Mesendoderm (in vitro differentiated cells): ENCODE measurements at regions not wholly inside any gene's neighbourhood (a gene's known extent, or its start where the extent isn't known, plus 50 kb on each side); places are given as distances from the start of the nearest gene placed in this dataset.

Experiments
- DNase-seq: peaks from one replicate; pipeline ENCODE4 v3.0.0; 2013
- H2AK5ac ChIP-seq: 2 replicates; pipeline ENCODE4 v1.6.1; 2013; ENCODE audit warnings: low read length, inconsistent platforms
- H2BK120ac ChIP-seq: 2 replicates; pipeline ENCODE4 v1.6.1; 2013; ENCODE audit warnings: low read depth, mild to moderate bottlenecking, low read length, moderate library complexity, mixed read lengths
- H2BK15ac ChIP-seq: replicated peaks from 2 replicates; pipeline ENCODE4 v1.6.1; 2013; ENCODE audit warnings: low read depth, mild to moderate bottlenecking, moderate library complexity
- H2BK5ac ChIP-seq: 2 replicates; pipeline ENCODE4 v1.6.1; 2013; ENCODE audit warnings: low read length, inconsistent platforms
- H3K18ac ChIP-seq: 2 replicates; pipeline ENCODE4 v1.6.1; 2013; ENCODE audit warnings: mild to moderate bottlenecking, low read length, mixed read lengths
- H3K23ac ChIP-seq: one replicate; pipeline ENCODE4 v1.6.1; 2013; ENCODE audit warnings: low read length
- H3K27ac ChIP-seq: 2 replicates; pipeline ENCODE4 v1.5.1; 2013; ENCODE audit warnings: low read depth, mild to moderate bottlenecking, inconsistent platforms, low read length, moderate library complexity
- H3K27me3 ChIP-seq: 2 replicates; pipeline ENCODE4 v1.6.1; 2013; ENCODE audit warnings: low read length, control low read depth, mild to moderate bottlenecking, inconsistent platforms; ENCODE audit not compliant: insufficient read depth, poor library complexity
- H3K36me3 ChIP-seq: 2 replicates; pipeline ENCODE4 v1.6.1; 2013; ENCODE audit warnings: low read length, inconsistent platforms; ENCODE audit not compliant: control insufficient read depth, insufficient read depth
- H3K4ac ChIP-seq: one replicate; pipeline ENCODE4 v1.6.1; 2013; ENCODE audit warnings: low read depth, mild to moderate bottlenecking, low read length, moderate library complexity
- H3K4me1 ChIP-seq: 2 replicates; pipeline ENCODE4 v1.6.1; 2013; ENCODE audit warnings: low read depth, low read length, inconsistent platforms; ENCODE audit not compliant: control insufficient read depth
- H3K4me2 ChIP-seq: 2 replicates; pipeline ENCODE4 v1.6.1; 2013; ENCODE audit warnings: low read length
- H3K4me3 ChIP-seq: 2 replicates; pipeline ENCODE4 v1.5.1; 2013; ENCODE audit warnings: mild to moderate bottlenecking, low read length
- H3K56ac ChIP-seq: one replicate; pipeline ENCODE4 v1.6.1; 2013; ENCODE audit warnings: low read length
- H3K79me1 ChIP-seq: 2 replicates; pipeline ENCODE4 v1.6.1; 2013; ENCODE audit warnings: low read length, inconsistent platforms
- H3K79me2 ChIP-seq: 2 replicates; pipeline ENCODE4 v1.6.1; 2013; ENCODE audit warnings: mild to moderate bottlenecking, low read length; ENCODE audit not compliant: control insufficient read depth, insufficient read depth
- H3K9ac ChIP-seq: 2 replicates; pipeline ENCODE4 v1.6.1; 2013; ENCODE audit warnings: low read length, inconsistent platforms
- H4K5ac ChIP-seq: one replicate; pipeline ENCODE4 v1.6.1; 2013; ENCODE audit warnings: low read length
- H4K8ac ChIP-seq: one replicate; pipeline ENCODE4 v1.6.1; 2013; ENCODE audit warnings: low read depth, mild to moderate bottlenecking, control low read depth, low read length, moderate library complexity
- WGBS: extraction: QIAGEN DNeasy Blood & Tissue Kit; methylation state at CpG from one replicate; pipeline ENCODE4 v1.1.7; 2013; ENCODE audit warnings: low lambda C conversion rate, missing lambda C conversion rate; ENCODE audit not compliant: insufficient coverage; ENCODE audit errors: extremely low coverage; 5-methylcytosine and 5-hydroxymethylcytosine counted together

GRCh38 chr3:115245899-115246298 is 98.8 kb upstream of the ZBTB20 start:
- H2BK5ac ChIP-seq: no peak overlapping the region
- no peak overlapping the region for H2BK15ac ChIP-seq
- no peak overlapping the region for H2AK5ac ChIP-seq
- no peak overlapping the region for H3K18ac ChIP-seq
- no peak overlapping the region for H3K27ac ChIP-seq
- no peak overlapping the region for H4K5ac ChIP-seq
- no CpG with 5 or more reads among the region's 3 CpGs for WGBS
- no peak overlapping the region for H2BK120ac ChIP-seq
- H3K4me3 ChIP-seq: no peak overlapping the region
- no peak overlapping the region for H3K4ac ChIP-seq
- no peak overlapping the region for H3K56ac ChIP-seq
- H3K79me1 ChIP-seq: no peaks in the 10 kb centered on the region
- H3K79me2 ChIP-seq: no peaks in the 10 kb centered on the region
- H3K9ac ChIP-seq: no peak overlapping the region
- H3K4me2 ChIP-seq: no peak overlapping the region
- H3K4me1 ChIP-seq: no peaks in the 10 kb centered on the region
- DNase-seq: no peak
- no peaks in the 10 kb centered on the region for H3K36me3 ChIP-seq
- H3K27me3 ChIP-seq: no peaks in the 10 kb centered on the region
- no peak overlapping the region for H3K23ac ChIP-seq
- no peak overlapping the region for H4K8ac ChIP-seq

DNA sequence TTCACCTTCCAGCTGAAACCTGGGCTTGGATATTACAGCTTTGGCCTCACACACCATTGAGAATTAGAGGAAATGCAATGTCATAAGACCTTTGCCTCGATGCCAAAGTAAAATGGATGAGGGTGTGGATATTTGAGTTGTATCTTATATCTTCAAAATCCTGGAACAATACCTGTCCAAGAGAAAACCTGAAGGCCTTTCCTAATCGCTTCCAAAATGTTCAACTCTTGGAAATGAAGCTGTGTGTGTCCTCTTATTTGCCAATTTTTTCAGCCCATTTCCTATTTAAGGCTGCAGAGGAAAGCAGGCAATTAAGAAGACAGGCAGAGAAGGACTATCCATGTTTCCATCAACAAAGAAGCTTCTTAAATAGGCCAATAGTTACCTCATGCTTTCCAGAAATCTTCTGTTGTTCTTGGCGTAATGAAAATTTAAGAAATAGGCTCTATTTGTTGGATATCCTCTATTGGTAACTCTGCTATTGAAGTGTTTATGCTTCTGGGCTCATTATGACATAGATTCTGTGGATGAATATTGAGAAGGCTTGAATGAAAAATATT is 99.5 kb upstream of the ZBTB20 start:
- Histone ChIP-seq H3K4me3 (no peak overlapping the region), H3K79me2 (no peaks in the 10 kb centered on the region), H3K27me3 (no peaks in the 10 kb centered on the region), H4K5ac (no peak overlapping the region), H2BK120ac (no peak overlapping the region), H3K9ac (no peak overlapping the region), H2AK5ac (no peak overlapping the region), H2BK15ac (no peak overlapping the region), H4K8ac (no peak overlapping the region), H3K56ac (no peak overlapping the region), H3K23ac (no peak overlapping the region), H3K36me3 (no peaks in the 10 kb centered on the region), H3K18ac (no peak overlapping the region), H3K27ac (no peak overlapping the region), H2BK5ac (no peak overlapping the region), H3K4ac (no peak overlapping the region), H3K79me1 (no peaks in the 10 kb centered on the region), H3K4me1 (no peaks in the 10 kb centered on the region), H3K4me2 (no peak overlapping the region)
- DNase-seq: no peak
- no CpG with 5 or more reads among the region's 3 CpGs for WGBS

DNA sequence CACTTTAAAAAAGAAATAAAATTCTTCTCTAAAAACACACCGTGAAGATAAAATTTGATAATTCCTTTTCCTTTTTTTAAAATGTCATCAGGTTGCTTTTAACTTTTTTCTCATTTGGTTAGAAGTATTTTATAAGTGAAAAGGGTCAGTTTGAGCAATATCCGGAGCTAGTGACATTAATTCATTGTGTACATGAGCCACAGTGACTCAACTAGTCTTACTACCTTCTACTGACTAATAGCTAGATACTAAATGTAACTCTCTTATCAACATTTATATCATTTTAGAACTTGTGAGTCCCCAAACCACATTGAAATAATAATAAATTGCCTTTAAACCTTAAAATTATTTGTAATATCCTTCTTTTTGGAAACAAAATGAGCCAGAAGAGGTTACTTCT is 101.2 kb upstream of the ZBTB20 start:
- Histone ChIP-seq H3K4me2 (no peak overlapping the region), H4K8ac (no peak overlapping the region), H3K4me3 (no peak overlapping the region), H3K79me2 (no peaks in the 10 kb centered on the region), H3K9ac (no peak overlapping the region), H3K36me3 (no peaks in the 10 kb centered on the region), H3K4ac (no peak overlapping the region), H3K4me1 (no peaks in the 10 kb centered on the region), H3K79me1 (no peaks in the 10 kb centered on the region), H3K23ac (no peak overlapping the region), H3K56ac (no peak overlapping the region), H3K27ac (no peak overlapping the region), H3K27me3 (no peaks in the 10 kb centered on the region), H2BK15ac (no peak overlapping the region), H3K18ac (no peak overlapping the region), H2AK5ac (no peak overlapping the region), H2BK120ac (no peak overlapping the region), H4K5ac (no peak overlapping the region), H2BK5ac (no peak overlapping the region)
- DNase-seq: no peak
- WGBS: no CpG with 5 or more reads among the region's 2 CpGs

DNA sequence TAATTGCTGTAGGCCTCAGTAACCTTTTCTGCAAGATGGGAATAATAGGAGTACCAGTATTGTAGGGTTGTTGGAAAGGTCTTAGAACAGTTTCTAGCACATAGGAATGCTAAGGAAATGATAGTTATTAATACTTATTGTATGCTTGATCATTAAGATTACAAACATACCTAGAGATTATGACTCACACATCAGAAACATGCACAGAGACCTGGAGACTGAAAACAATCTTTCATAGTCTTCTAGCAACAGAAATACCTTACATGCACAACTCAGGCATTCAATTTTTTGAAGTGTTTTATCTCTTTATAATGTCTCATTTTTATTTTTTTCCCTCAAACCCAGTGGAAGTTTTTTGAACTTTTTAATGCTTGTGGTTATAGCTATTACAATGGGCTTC is 104.4 kb upstream of the ZBTB20 start:
- Histone ChIP-seq H3K56ac (no peak overlapping the region), H3K4me3 (no peak overlapping the region), H3K27me3 (no peaks in the 10 kb centered on the region), H3K4me2 (no peak overlapping the region), H2AK5ac (no peak overlapping the region), H2BK15ac (no peak overlapping the region), H3K79me2 (no peaks in the 10 kb centered on the region), H3K36me3 (no peaks in the 10 kb centered on the region), H3K18ac (no peak overlapping the region), H3K27ac (no peak overlapping the region), H3K79me1 (no peaks in the 10 kb centered on the region), H3K4ac (no peak overlapping the region), H2BK5ac (no peak overlapping the region), H4K8ac (no peak overlapping the region), H3K4me1 (no peaks in the 10 kb centered on the region), H4K5ac (no peak overlapping the region), H2BK120ac (no peak overlapping the region), H3K23ac (no peak overlapping the region), H3K9ac (no peak overlapping the region)
- no peak for DNase-seq

GRCh38 chr3:115252679-115253078 is 105.6 kb upstream of the ZBTB20 start:
- no peak overlapping the region for H3K56ac ChIP-seq
- H3K4me1 ChIP-seq: no peaks in the 10 kb centered on the region
- H2BK5ac ChIP-seq: no peak overlapping the region
- no peak overlapping the region for H4K8ac ChIP-seq
- H3K9ac ChIP-seq: no peak overlapping the region
- H3K4me2 ChIP-seq: no peak overlapping the region
- DNase-seq: no peak
- no peak overlapping the region for H2AK5ac ChIP-seq
- H3K23ac ChIP-seq: no peak overlapping the region
- no peak overlapping the region for H3K27ac ChIP-seq
- no peak overlapping the region for H3K18ac ChIP-seq
- no peaks in the 10 kb centered on the region for H3K27me3 ChIP-seq
- H2BK120ac ChIP-seq: no peak overlapping the region
- no peaks in the 10 kb centered on the region for H3K79me2 ChIP-seq
- no peaks in the 10 kb centered on the region for H3K36me3 ChIP-seq
- H2BK15ac ChIP-seq: no peak overlapping the region
- H3K79me1 ChIP-seq: no peaks in the 10 kb centered on the region
- H3K4me3 ChIP-seq: no peak overlapping the region
- H3K4ac ChIP-seq: no peak overlapping the region
- H4K5ac ChIP-seq: no peak overlapping the region

GRCh38 chr3:115254492-115255196 is 107.6 kb upstream of the ZBTB20 start:
- no peaks in the 10 kb centered on the region for H3K27me3 ChIP-seq
- no peak overlapping the region for H3K4ac ChIP-seq
- no peak overlapping the region for H2BK15ac ChIP-seq
- peak; percentile 31 for DNase-seq
- H2BK120ac ChIP-seq: no peak overlapping the region
- no peak overlapping the region for H3K56ac ChIP-seq
- H3K79me1 ChIP-seq: no peaks in the 10 kb centered on the region
- H3K4me1 ChIP-seq: no peaks in the 10 kb centered on the region
- no peak overlapping the region for H3K27ac ChIP-seq
- H4K5ac ChIP-seq: no peak overlapping the region
- H3K79me2 ChIP-seq: no peaks in the 10 kb centered on the region
- H3K23ac ChIP-seq: no peak overlapping the region
- no peak overlapping the region for H2BK5ac ChIP-seq
- H2AK5ac ChIP-seq: no peak overlapping the region
- H3K4me2 ChIP-seq: no peak overlapping the region
- WGBS: no CpG with 5 or more reads among the region's 23 CpGs
- no peak overlapping the region for H4K8ac ChIP-seq
- H3K4me3 ChIP-seq: no peak overlapping the region
- H3K9ac ChIP-seq: no peak overlapping the region
- H3K18ac ChIP-seq: no peak overlapping the region
- no peaks in the 10 kb centered on the region for H3K36me3 ChIP-seq
